ENCODE measurements at regions not wholly inside any gene's neighbourhood (a gene's known extent, or its start where the extent isn't known, plus 50 kb on each side); places are given as distances from the start of the nearest gene placed in this dataset.
"Not testable (repeated sequence)": the region's sequence is repeated elsewhere in the genome, so short reads cannot be mapped to it uniquely, and the experiment has no call there.

DNA sequence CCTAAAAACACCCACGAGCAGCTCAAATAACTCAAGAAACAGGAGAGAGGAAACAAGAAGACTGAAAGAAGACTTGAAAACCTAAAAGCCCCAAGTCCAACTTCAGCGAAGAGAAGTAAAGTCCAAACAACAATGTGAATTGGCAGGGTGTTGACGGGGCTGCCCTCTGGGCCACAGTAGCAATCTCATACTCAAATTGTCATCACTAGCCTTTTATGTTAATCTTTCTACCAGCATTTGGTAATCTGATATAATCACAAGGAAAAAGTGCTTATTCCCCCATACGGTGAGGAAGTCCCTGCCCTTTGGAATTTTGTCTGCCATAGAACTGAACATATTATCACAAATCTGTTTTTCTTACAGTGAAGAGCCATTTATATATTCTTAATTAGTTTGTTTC, 51.5 kb upstream of the IFNE start:
- ATAC-seq = no peak
- H3K9me3 Mint-ChIP-seq = peaks cover 2 to 6% of the 10 kb centered on the region in 2 donors
- H3K27me3 Mint-ChIP-seq = no peaks in the 10 kb centered on the region
- no peaks in the 10 kb centered on the region for H3K4me1 Mint-ChIP-seq
- no peak for DNase-seq
- H3K4me3 Mint-ChIP-seq = no peak overlapping the region
- no peak overlapping the region for H3K27ac Mint-ChIP-seq

DNA sequence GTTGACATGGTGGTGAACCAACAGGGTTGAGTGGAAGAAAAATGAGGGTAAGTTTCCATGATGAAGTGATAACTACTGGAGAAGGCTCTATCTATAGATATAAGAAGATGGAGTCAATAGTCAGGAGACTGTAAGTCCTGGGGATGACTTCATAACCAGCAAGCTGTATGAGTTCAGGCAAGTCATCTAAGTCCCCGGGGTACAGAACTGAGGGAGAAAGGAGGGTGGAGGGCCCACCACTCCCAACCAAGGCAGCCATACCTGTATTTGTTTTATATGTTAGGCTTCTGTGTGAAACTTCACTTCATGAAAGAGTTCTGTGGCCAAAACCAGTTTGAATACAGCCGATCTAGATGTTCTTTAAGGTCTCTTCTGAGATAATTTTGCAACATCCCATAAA, 53.3 kb upstream of the IFNE start:
- Mint-ChIP-seq H3K4me3 (no peak overlapping the region), H3K27ac (no peak overlapping the region), H3K27me3 (no peaks in the 10 kb centered on the region), H3K4me1 (no peaks in the 10 kb centered on the region), H3K9me3 (peaks cover 0 to 4% of the 10 kb centered on the region in 2 donors)
- DNase-seq (no peak), ATAC-seq (no peak)

DNA sequence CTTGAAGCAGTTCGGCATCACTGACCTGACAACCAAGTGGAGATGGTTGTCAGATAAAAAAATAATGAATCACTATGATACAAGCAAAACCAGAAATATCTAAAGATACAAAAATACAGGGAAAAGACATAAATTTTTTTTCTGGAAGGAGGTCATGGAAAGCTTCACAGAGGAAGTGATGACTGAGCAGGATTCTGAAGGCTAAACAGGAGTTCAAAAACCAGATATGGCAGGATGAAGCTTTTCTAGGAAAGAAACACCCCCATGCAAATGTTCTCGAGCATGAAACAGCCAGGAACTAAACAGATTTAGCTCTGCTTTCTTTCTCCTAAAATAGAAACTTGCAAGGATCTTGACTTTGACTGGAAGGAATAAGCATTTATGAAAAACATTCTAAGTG, 60.7 kb upstream of the IFNE start:
- peak overlapping the region in 1 of 2 donors; percentile 42 for H3K27ac Mint-ChIP-seq
- no peaks in the 10 kb centered on the region for H3K27me3 Mint-ChIP-seq
- H3K4me1 Mint-ChIP-seq = peaks cover 8% of the 10 kb centered on the region
- no peak overlapping the region for H3K4me3 Mint-ChIP-seq
- no peak for DNase-seq
- peaks cover 0 to 12% of the 10 kb centered on the region in 2 donors for H3K9me3 Mint-ChIP-seq
- ATAC-seq = no peak

DNA sequence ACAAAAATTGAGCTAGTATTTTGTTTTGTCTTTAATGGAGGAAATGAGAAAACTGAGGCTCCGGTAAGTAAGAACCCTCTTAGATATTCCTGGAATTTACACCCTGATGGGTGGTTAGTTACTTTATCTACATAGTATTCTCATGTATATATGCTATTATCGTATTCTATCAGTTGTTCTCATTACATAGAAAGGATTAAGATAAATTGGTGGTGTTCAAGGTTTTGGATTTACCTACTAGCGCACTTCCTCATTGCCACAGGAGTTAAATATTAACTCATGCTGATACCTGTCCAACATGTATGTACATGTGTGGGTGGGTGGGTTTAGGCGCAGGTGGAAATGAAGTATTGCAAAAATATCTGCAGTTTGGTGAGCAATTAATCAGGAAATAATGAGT, 61.1 kb upstream of the IFNE start:
- Mint-ChIP-seq H3K27ac (no peak overlapping the region), H3K27me3 (no peaks in the 10 kb centered on the region), H3K4me1 (peaks cover 8% of the 10 kb centered on the region), H3K9me3 (peaks cover 0 to 12% of the 10 kb centered on the region in 2 donors), H3K4me3 (no peak overlapping the region)
- DNase-seq = no peak
- no peak for ATAC-seq

DNA sequence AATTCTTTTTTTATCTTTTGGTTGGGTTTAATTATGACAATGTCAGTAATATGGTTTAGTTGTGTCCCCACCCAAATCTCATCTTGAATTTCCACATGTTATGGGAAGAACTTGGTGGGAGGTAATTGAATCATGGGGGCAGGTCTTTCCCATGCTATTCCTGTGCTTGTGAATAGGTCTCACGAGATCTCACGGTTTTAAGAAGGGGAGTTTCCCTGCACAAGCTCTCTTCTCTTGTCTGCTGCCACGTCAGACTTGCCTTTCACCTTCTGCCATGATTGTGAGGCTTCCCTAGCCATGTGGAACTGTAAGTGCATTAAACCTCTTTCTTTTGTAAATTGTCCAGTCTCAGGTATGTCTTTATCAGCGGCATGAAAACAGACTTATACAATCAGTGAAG, 61.7 kb upstream of the IFNE start:
- ATAC-seq, H3K27ac Mint-ChIP-seq, H3K9me3 Mint-ChIP-seq, DNase-seq, H3K4me1 Mint-ChIP-seq, H3K27me3 Mint-ChIP-seq, H3K4me3 Mint-ChIP-seq: not testable (repeated sequence)

DNA sequence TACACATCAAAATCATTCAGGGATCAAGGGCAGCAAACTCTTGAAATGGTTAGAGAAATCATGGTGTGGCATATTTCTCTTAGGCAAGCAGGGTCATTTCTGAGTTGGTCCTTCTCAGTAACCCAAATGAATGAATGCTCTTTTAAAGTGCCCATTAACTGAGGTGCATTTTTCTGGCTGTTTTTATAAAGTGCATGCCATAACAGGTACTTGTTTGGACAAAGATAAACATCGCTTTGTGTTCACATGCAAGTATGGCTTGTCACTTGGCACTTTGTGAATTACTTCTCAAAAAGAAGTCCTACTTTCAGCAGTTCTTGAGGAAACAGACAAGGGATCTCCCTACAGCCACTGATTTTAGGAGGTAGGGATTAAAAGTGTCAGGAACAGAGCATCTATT, 64.8 kb upstream of the IFNE start:
- no peaks in the 10 kb centered on the region for H3K27me3 Mint-ChIP-seq
- H3K4me3 Mint-ChIP-seq = no peak overlapping the region
- peaks cover 0 to 7% of the 10 kb centered on the region in 2 donors for H3K9me3 Mint-ChIP-seq
- ATAC-seq (no peak), DNase-seq (no peak)
- H3K4me1 Mint-ChIP-seq = peaks cover 19% of the 10 kb centered on the region
- H3K27ac Mint-ChIP-seq = no peak overlapping the region

DNA sequence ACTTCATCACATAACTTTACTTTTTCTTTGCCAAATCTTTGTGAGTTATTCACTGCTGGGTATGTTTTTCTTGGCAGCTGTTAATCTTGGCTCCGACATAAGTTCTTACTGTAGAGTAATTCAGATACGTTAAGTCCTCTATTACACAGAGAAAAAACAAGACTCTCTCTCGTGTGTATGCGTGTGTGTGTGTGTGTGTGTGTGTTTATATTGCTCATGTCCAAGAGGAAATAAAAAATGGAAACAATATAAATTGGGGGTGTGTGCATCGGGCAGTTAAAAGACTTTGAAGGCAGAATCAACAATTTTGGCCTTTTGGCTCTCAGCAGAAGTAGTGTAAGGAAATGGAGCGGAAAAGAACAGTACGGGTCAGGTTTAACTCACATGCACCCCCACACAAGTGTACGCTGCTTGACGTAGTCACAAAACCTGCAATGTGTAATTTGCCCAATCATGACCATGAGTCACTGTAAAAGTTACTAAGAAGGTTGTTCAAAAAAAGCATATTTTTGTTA, 67.2 kb upstream of the IFNE start:
- H3K9me3 Mint-ChIP-seq = no peaks in the 10 kb centered on the region
- no peak for ATAC-seq

DNA sequence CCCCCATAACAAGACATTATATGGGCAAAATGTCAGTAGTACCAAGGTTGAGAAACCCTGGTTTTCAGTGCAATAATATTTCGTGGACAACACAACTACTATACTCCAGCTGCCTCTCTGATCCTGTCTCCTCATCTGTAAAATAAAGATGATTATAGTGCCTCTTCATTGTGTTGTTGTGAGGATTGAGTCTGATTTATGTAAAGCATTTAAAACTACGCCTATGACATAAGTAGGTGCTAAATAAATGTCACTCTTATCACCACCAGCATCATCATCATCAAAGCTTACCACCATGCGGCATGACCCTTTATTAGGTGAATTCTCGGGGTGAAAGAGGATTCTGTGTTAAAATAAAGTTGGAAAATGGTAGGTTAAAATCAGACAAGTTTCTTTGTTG, 67.8 kb upstream of the IFNE start:
- no peak overlapping the region for H3K4me3 Mint-ChIP-seq
- H3K9me3 Mint-ChIP-seq = no peaks in the 10 kb centered on the region
- peaks cover 15% of the 10 kb centered on the region for H3K4me1 Mint-ChIP-seq
- ATAC-seq (no peak), DNase-seq (no peak)
- no peak overlapping the region for H3K27ac Mint-ChIP-seq
- no peaks in the 10 kb centered on the region for H3K27me3 Mint-ChIP-seq

More for the DNA sequence above, 67.2 kb upstream of the IFNE start:
- Mint-ChIP-seq H3K4me3 (no peak overlapping the region), H3K27ac (no peak overlapping the region), H3K27me3 (no peaks in the 10 kb centered on the region), H3K4me1 (peaks cover 15% of the 10 kb centered on the region)
- DNase-seq = no peak

DNA sequence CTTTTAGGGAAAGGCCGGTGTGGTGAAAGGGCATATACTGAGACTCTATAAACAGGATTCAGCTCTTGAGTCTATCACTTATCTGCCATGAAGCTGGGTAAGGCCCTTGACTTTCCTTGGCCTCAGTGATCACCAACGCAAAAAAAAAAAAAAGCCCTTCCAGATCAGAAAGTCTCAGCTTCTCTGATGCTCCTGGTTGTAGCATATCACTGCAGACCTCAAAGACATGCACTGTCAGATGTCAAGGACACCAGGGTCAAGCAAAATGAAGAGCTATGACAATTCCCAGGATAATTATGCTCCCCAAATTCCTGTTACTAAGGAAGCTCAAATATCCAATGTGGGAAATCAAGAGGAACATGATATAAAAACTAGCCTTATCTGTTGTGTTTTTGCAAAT, 68.3 kb upstream of the IFNE start:
- no peaks in the 10 kb centered on the region for H3K27me3 Mint-ChIP-seq
- ATAC-seq (no peak), DNase-seq (no peak)
- H3K4me1 Mint-ChIP-seq = peaks cover 15% of the 10 kb centered on the region
- H3K27ac Mint-ChIP-seq = no peak overlapping the region
- H3K4me3 Mint-ChIP-seq = peak overlapping the region in 1 of 2 donors; percentile 42
- H3K9me3 Mint-ChIP-seq = no peaks in the 10 kb centered on the region

DNA sequence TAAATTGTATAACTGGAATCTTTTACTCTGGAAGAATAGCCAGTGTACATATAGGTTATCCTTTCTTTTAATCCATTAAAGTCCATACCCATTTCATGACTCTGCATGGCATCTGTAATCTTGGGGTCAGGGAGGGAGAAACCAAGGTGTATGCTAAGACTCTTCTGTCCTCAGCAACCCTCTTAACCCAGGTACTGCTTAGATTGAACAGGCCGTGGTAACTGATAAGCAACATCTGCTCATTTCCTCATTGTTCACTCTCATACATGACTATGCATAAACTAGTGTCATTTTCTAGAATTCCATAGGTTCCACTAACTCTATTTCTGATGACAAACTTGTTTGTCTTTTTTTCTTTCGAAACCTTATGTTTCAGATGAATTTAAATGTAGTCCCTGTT, 69.3 kb upstream of the IFNE start:
- Mint-ChIP-seq H3K27me3 (no peaks in the 10 kb centered on the region), H3K4me3 (no peak overlapping the region), H3K4me1 (peaks cover 15% of the 10 kb centered on the region), H3K9me3 (no peaks in the 10 kb centered on the region), H3K27ac (no peak overlapping the region)
- ATAC-seq (no peak), DNase-seq (no peak)

DNA sequence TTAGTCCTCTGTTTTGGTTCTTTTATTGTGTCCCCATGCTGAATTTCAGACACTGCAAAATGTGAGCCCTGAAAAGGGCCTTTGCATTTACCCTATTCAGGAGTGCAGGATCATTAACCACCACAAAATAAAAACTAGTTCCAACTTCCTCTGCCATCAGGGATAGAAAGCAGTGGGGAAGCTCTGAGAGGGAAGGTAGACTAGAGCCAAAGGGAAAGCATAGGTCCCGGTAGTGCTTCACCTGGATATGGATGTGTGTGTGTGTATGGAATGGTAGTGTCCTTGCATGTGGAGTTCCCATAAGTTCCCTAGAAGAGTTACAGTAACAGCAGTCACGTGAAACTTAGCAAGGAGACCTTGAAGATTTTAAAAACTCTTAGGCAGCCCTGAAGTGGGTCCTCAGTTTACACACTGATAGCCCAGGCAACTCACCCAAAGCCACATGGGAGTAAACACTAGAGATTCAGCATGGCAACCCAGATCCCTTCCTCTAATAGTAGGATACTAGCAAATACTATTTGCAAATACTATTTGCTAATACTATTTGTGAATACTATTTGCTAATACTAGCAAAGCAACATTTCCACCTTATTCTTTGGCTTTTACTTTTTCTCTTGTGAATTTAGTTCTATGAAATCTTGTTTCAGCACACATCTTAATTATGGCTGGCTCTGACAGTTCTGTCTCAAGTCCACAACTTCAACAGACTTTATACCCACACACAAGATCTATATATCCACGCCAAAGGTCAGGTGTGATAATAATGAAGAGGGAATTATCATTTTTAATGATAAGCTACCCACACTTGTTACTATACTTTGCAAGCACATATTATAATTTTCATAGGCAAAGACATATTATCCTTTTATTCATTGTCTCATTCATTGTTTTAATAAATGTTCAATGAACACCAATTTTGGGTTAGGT, 70.4 kb upstream of the IFNE start:
- ATAC-seq (no peak), DNase-seq (no peak)
- Mint-ChIP-seq H3K4me3 (no peak overlapping the region), H3K4me1 (peaks cover 15% of the 10 kb centered on the region), H3K27me3 (peaks cover 6% of the 10 kb centered on the region), H3K9me3 (no peaks in the 10 kb centered on the region), H3K27ac (no peak overlapping the region)

DNA sequence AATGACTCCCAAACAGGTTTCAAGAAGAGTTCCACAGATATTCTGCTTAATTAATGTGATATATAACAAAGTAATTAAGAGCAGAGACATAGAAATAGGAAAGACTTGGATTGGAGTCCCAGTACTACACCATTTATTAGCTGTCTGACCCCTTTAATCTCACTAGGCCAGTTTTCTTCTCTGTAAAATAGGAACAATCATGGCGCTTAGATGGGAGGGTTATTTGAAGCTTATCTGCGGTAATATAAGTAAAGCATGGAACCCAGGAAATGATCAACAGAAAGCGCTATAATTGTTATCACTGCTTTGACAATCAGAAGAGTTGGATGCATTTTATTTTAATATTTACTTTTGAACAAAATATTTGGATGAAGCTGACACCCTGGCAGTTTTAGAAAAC, 71.3 kb upstream of the IFNE start:
- DNase-seq (no peak), ATAC-seq (no peak)
- no peak overlapping the region for H3K4me3 Mint-ChIP-seq
- peaks cover 6% of the 10 kb centered on the region for H3K27me3 Mint-ChIP-seq
- H3K9me3 Mint-ChIP-seq = no peaks in the 10 kb centered on the region
- H3K27ac Mint-ChIP-seq = no peak overlapping the region
- peaks cover 15% of the 10 kb centered on the region for H3K4me1 Mint-ChIP-seq

DNA sequence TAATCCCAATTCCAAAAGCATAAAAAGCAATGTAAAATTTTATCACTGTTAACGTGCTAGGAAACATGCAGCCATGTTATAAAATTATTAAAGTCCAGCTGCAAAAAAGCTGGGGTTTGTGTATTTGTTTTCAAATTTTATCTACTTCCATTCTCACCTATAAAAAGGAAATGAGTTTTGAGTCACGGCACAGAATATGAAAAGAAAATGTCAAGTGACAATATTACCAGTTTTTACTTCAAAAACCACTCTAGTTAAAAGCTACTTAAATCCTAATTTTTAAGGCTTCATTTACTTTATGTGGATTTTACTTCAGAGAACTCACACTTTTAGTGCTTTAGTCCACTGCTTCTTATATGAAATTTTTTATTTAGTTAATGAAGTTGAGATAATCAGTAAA, 72.7 kb upstream of the IFNE start:
- H3K27me3 Mint-ChIP-seq = peaks cover 6% of the 10 kb centered on the region
- no peaks in the 10 kb centered on the region for H3K9me3 Mint-ChIP-seq
- H3K27ac Mint-ChIP-seq = no peak overlapping the region
- peaks cover 10% of the 10 kb centered on the region for H3K4me1 Mint-ChIP-seq
- no peak for DNase-seq
- H3K4me3 Mint-ChIP-seq = no peak overlapping the region
- ATAC-seq = no peak

DNA sequence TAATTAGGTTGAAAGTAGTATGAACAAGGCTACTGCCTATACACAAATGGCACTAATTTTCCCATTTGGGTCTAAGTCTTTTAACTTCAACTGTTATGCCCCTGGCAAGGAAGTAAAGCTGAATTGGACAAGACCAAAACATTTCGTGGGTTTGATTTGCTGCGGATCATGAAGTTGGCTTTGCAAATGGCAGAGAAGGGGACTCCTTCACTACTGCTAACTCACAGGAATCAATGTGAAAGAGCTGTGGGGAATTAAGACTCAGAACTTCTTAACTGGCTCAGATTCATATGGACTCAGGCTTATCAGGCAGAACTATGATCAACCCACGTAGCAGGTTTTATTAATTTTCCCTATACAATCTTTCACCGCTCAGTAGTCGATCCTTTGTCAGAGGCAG, 73.8 kb upstream of the IFNE start:
- H3K9me3 Mint-ChIP-seq = no peaks in the 10 kb centered on the region
- H3K4me1 Mint-ChIP-seq = peaks cover 19% of the 10 kb centered on the region
- H3K4me3 Mint-ChIP-seq = no peak overlapping the region
- H3K27ac Mint-ChIP-seq = no peak overlapping the region
- no peak for DNase-seq
- no peak for ATAC-seq
- H3K27me3 Mint-ChIP-seq = peaks cover 6% of the 10 kb centered on the region

DNA sequence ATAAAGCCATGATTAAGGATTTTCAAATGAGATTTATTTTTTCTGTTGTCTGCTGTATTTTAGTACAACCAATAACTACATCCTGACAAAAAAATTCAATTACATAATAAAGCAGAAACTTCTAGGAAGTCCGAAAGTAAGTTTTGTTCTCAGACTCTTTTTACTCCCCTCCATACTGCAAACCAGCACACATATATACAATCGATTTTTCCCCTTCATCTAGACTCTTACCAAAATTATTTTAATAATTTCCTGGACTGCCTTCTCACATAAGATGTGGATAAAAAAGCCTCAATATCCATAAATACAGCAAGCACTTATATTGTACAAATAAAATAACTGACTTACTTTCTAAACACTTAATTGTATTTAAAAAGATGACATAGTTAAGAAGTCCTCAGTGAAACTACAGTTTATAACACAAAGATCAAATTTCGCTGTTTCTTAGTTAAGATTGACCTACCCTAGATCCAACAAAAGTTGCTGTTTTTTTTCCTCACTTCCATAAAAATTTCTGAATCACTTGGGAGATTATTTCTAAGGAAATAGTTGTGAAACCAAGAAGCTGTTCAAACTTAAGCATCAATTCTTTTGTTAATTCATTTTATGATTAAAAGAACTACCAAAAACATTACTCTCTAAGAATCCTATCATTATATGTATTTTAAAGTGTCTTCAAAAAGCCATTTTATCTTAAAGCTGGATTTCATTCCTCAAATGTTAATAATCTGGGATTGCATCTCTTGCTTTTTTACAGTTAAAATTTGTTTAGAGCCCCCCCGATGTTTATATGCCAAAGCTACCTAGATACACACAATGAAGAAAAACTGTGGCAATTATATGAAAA, 74.7 kb upstream of the IFNE start:
- peaks cover 6% of the 10 kb centered on the region for H3K27me3 Mint-ChIP-seq
- no peak overlapping the region for H3K27ac Mint-ChIP-seq
- H3K4me3 Mint-ChIP-seq = no peak overlapping the region
- H3K9me3 Mint-ChIP-seq = no peaks in the 10 kb centered on the region
- peaks cover 15% of the 10 kb centered on the region for H3K4me1 Mint-ChIP-seq
- DNase-seq (no peak), ATAC-seq (no peak)

DNA sequence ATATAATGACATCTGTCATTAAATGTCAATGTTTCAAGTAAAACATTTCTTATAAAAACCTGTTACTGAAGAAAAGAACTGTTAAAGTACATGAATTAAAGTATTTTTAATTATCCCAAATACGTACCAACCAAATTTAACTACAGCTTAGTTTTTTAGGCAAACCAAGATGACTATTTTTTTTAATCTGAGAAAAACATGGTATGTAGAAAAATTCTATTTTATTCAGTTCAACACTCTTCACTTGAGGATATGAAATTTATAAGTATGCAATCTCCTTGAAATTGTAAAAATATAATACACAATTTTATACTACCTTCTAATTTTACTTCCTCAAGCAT, 75.3 kb upstream of the IFNE start:
- ATAC-seq (no peak), DNase-seq (no peak)
- H3K9me3 Mint-ChIP-seq = no peaks in the 10 kb centered on the region
- peaks cover 6% of the 10 kb centered on the region for H3K27me3 Mint-ChIP-seq
- H3K27ac Mint-ChIP-seq = no peak overlapping the region
- H3K4me3 Mint-ChIP-seq = no peak overlapping the region
- H3K4me1 Mint-ChIP-seq = peaks cover 9% of the 10 kb centered on the region

Measured in stimulated activated naive CD8-positive, alpha-beta T cell treated with anti-CD3 and anti-CD28 coated beads, Interleukin-15, amount 100 ng/mL, for 72 hours (primary cell).